CD4-positive, alpha-beta T cell (primary cell): ENCODE measurements at regions not wholly inside any gene's neighbourhood (a gene's known extent, or its start where the extent isn't known, plus 50 kb on each side); places are given as distances from the start of the nearest gene placed in this dataset.

Source experiments
- ATAC-seq: fragments of 200-7000 bp; cut with Tn5 transposase; one replicate; pipeline ENCODE4 v1.10.0; 2022; ENCODE audit warnings: mild to moderate bottlenecking; ENCODE audit not compliant: poor library complexity
- CTCF ChIA-PET: fragments of 350-600 bp; sonication (Branson Sonifier 250); formaldehyde crosslinking; loops from one replicate; lab custom pipeline; 2021; ENCODE audit warnings: antibody characterized with exemption, inconsistent platforms; lab: Charles Lee
- POLR2A ChIA-PET: fragments of 350-600 bp; sonication (Branson Sonifier 250); formaldehyde crosslinking; loops from one replicate; lab custom pipeline; 2021; ENCODE audit warnings: antibody characterized with exemption, inconsistent platforms; lab: Charles Lee
- DNase-seq, 14 experiments: peaks; one replicate each; pipeline ENCODE4 v3.0.0-alpha.2; 2013 to 2020; ENCODE audit warnings: mixed read lengths in 2 of 14
- H3K27ac ChIP-seq, 2 donors: one replicate each; pipeline versions ENCODE4 v1.5.1 to v1.7.0; 2013; ENCODE audit warnings: low read length in 2 of 2, low read depth in 1 of 2, mild to moderate bottlenecking in 1 of 2
- H3K27me3 ChIP-seq, 2 experiments: 1 replicate in 1 of 2; 2 replicates in 1 of 2; pipeline versions ENCODE4 v1.6.1 to v1.7.0; 2013; ENCODE audit warnings: low read length in 2 of 2, control low read depth in 1 of 2, mild to moderate bottlenecking in 1 of 2, moderate library complexity in 1 of 2; ENCODE audit not compliant: insufficient read depth in 2 of 2, control insufficient read depth in 1 of 2
- H3K36me3 ChIP-seq: one replicate; pipeline ENCODE4 v1.6.1; 2013; ENCODE audit warnings: low read length, control low read depth; ENCODE audit not compliant: insufficient read depth
- H3K4me1 ChIP-seq: one replicate; pipeline ENCODE4 v1.6.1; 2013; ENCODE audit warnings: low read length, control low read depth; ENCODE audit not compliant: insufficient read depth
- H3K4me3 ChIP-seq: one replicate; pipeline ENCODE4 v1.5.1; 2013; ENCODE audit warnings: mild to moderate bottlenecking, low read length, moderate library complexity
- H3K9me3 ChIP-seq, 2 experiments: 1 replicate in 1 of 2; 2 replicates in 1 of 2; pipeline versions ENCODE4 v1.6.1 to v1.7.0; 2013; ENCODE audit warnings: low read length in 2 of 2, mild to moderate bottlenecking in 2 of 2, control low read depth in 1 of 2, moderate library complexity in 1 of 2; ENCODE audit not compliant: control insufficient read depth in 1 of 2, insufficient read depth in 1 of 2
- H3K27ac Mint-ChIP-seq: one replicate; pipeline ENCODE4 v1.8.0; 2020; ENCODE audit warnings: mixed read lengths
- H3K27me3 Mint-ChIP-seq: one replicate; pipeline ENCODE4 v1.8.0; 2021; ENCODE audit warnings: mixed read lengths
- H3K36me3 Mint-ChIP-seq: one replicate; pipeline ENCODE4 v1.8.0; 2021; ENCODE audit warnings: low read depth, mixed read lengths
- H3K4me1 Mint-ChIP-seq: one replicate; pipeline ENCODE4 v1.8.0; 2021; ENCODE audit warnings: low read depth, mixed read lengths
- H3K4me3 Mint-ChIP-seq: one replicate; pipeline ENCODE4 v1.8.0; 2020; ENCODE audit warnings: mild to moderate bottlenecking, mixed read lengths
- H3K9me3 Mint-ChIP-seq: one replicate; pipeline ENCODE4 v1.8.0; 2020; ENCODE audit warnings: mixed read lengths
- CTCF ChIP-seq: fragments of 200-600 bp; IDR thresholded peaks from one replicate; pipeline ENCODE4 v1.8.0; 2022; ENCODE audit warnings: antibody characterized with exemption, mild to moderate bottlenecking
- intact Hi-C, 2 experiments: fragments of 100-400 bp; cut with DNase I in 1 of 2; cut with micrococcal nuclease in 1 of 2; formaldehyde crosslinking; loops; one replicate each; pipeline versions ENCODE4 v1.15.1 to v1.9.0; 2023 to 2025; cut with DNase I, micrococcal nuclease

- no peak for DNase-seq
Observed at GRCh38 chr5:52734557-52734956, 53.2 kb upstream of the ITGA1 start.

GRCh38 chr5:52735139-52735538 is 52.6 kb upstream of the ITGA1 start:
- DNase-seq (no peak), ATAC-seq (no peak)
- peaks cover 20% of the 10 kb centered on the region for H3K4me1 Mint-ChIP-seq
- peaks cover 3% of the 10 kb centered on the region for H3K9me3 Mint-ChIP-seq
- no peaks in the 10 kb centered on the region for H3K9me3 ChIP-seq
- no peaks in the 10 kb centered on the region for H3K27me3 Mint-ChIP-seq
- POLR2A ChIA-PET = no interaction called here
- TF ChIP-seq CTCF = no peak
- no peaks in the 10 kb centered on the region for H3K36me3 ChIP-seq
- CTCF ChIA-PET = no interaction called here
- H3K4me1 ChIP-seq = peaks cover 6% of the 10 kb centered on the region
- intact Hi-C loops = no loop called here
- H3K4me3 ChIP-seq = no peak overlapping the region
- H3K27ac Mint-ChIP-seq = no peak overlapping the region
- no peak overlapping the region for H3K4me3 Mint-ChIP-seq
- H3K36me3 Mint-ChIP-seq = no peaks in the 10 kb centered on the region
- H3K27ac ChIP-seq = no peak overlapping the region
- no peaks in the 10 kb centered on the region for H3K27me3 ChIP-seq

More at GRCh38 chr5:52734557-52734956, 53.2 kb upstream of the ITGA1 start:
- H3K27me3 Mint-ChIP-seq = no peaks in the 10 kb centered on the region
- H3K36me3 ChIP-seq = no peaks in the 10 kb centered on the region
- no peak for TF ChIP-seq CTCF
- H3K36me3 Mint-ChIP-seq = no peaks in the 10 kb centered on the region
- peaks cover 3% of the 10 kb centered on the region for H3K9me3 Mint-ChIP-seq
- intact Hi-C loops = no loop called here
- H3K9me3 ChIP-seq = no peaks in the 10 kb centered on the region
- no peak overlapping the region for H3K4me3 Mint-ChIP-seq
- H3K4me3 ChIP-seq = no peak overlapping the region
- POLR2A ChIA-PET = no interaction called here
- H3K27me3 ChIP-seq = no peaks in the 10 kb centered on the region
- no peak overlapping the region for H3K27ac Mint-ChIP-seq
- H3K27ac ChIP-seq = no peak overlapping the region
- ATAC-seq = no peak
- H3K4me1 Mint-ChIP-seq = peaks cover 25% of the 10 kb centered on the region
- peaks cover 6% of the 10 kb centered on the region for H3K4me1 ChIP-seq
- CTCF ChIA-PET = no interaction called here
